Gastrocnemius medialis (tissue), 4 donors: ENCODE measurements at regions not wholly inside any gene's neighbourhood (a gene's known extent, or its start where the extent isn't known, plus 50 kb on each side); places are given as distances from the start of the nearest gene placed in this dataset.

ENCODE experiments used
- CTCF ChIP-seq, 5 experiments: fragments of 450-650 bp in 3 of 5; fragments of 200-600 bp in 2 of 5; sonication (generic) in 2 of 5; IDR thresholded peaks in 4 of 5; conservative IDR thresholded peaks in 1 of 5; 1 replicate in 4 of 5; 2 replicates in 1 of 5; pipeline ENCODE4 v1.5.1; 2016 to 2019; ENCODE audit warnings: antibody characterized with exemption in 5 of 5, mild to moderate bottlenecking in 3 of 5, moderate library complexity in 3 of 5
- POLR2A ChIP-seq, 2 donors: fragments of 450-650 bp; IDR thresholded peaks; one replicate each; pipeline ENCODE4 v1.6.1; 2017; ENCODE audit warnings: antibody characterized with exemption in 2 of 2, mild to moderate bottlenecking in 2 of 2, moderate library complexity in 2 of 2

- no peak for TF ChIP-seq CTCF (IDR thresholded peaks at IDR 0.05 in 4 of 5, conservative IDR thresholded peaks at IDR 0.05 in 1 of 5)
- TF ChIP-seq POLR2A (IDR thresholded peaks at IDR 0.05), result no peak
Observed at GRCh38 chr15:62793752-62794144, 248.8 kb upstream of the TPM1 start.
